Heart left ventricle (tissue), 13 donors: ENCODE measurements at regions not wholly inside any gene's neighbourhood (a gene's known extent, or its start where the extent isn't known, plus 50 kb on each side); places are given as distances from the start of the nearest gene placed in this dataset.
"Not testable (repeated sequence)": the region's sequence is repeated elsewhere in the genome, so short reads cannot be mapped to it uniquely, and the experiment has no call there.

Experiments used
- CTCF ChIP-seq, 12 donors: fragments of 200-600 bp; sonication (generic) in 4 of 12; IDR thresholded peaks; one replicate each; pipeline versions ENCODE4 v1.5.0 to v1.8.0; 2018 to 2022; ENCODE audit warnings: antibody characterized with exemption in 12 of 12, mild to moderate bottlenecking in 5 of 12
- POLR2A ChIP-seq, 2 donors: fragments of 450-650 bp; IDR thresholded peaks; one replicate each; pipeline ENCODE4 v1.6.1; 2017; ENCODE audit warnings: antibody characterized with exemption in 2 of 2, mild to moderate bottlenecking in 2 of 2, moderate library complexity in 2 of 2
- donor health status: ischemic (EF 13 %, LVEDD 7.1; RV severe dilation, severe dysfunction).
- donor health status: DM: no; HTN: yes; CAD: no.
- donor health status: DM: no; HTN: no; CAD: no.
- donor health status: ischemic (EF 25% LVEDD 6.9; RV normal size, moderate dysfunction).
- donor health status: ischemic (EF 25% LVEDD 5.7; RV mildly dilated, moderate dysfunction).
- donor health status: ischemic (EF 35%, LVEDD 5.7; RV mildly dilated, moderate dysfunction).
- donor health status: nonischemic (EF 11% LVEDD 7.7; RV severe dilation, severe dysfunction).
- donor health status: DM: yes; HTN: yes; CAD: no.
- donor health status: PGD.
- donor health status: ischemic (EF 29% LVEDD 5.4; RV normal size, mild dysfunction).
- donor health status: nonischemic (EF 23%, LVEDD 6.1; RV moderate dilation, normal function).

- not testable (repeated sequence) for TF ChIP-seq CTCF, POLR2A (IDR thresholded peaks at IDR 0.05)
These were observed 223.5 kb downstream of the MAF start for GRCh38 chr16:79377082-79377481.
